A673 (cell line): ENCODE measurements at regions not wholly inside any gene's neighbourhood (a gene's known extent, or its start where the extent isn't known, plus 50 kb on each side); places are given as distances from the start of the nearest gene placed in this dataset.
A peak's percentile ranks its signal among the peaks of the same experiment; 100 is the strongest.

Source experiments
- BruUV-seq: library from RNA; stranded (reverse); fragments of 400-500 nt; replicated peaks from 2 replicates; lab custom pipeline; 2021; lab: Mats Ljungman, UMichigan
- CTCF ChIA-PET: fragments of 300-600 bp; sonication (Branson Sonifier 250); formaldehyde crosslinking; loops from one replicate; lab custom pipeline; 2022; ENCODE audit warnings: antibody characterized with exemption; lab: Charles Lee
- POLR2A ChIA-PET: fragments of 300-600 bp; sonication (Branson Sonifier 250); formaldehyde crosslinking; loops from one replicate; lab custom pipeline; 2022; ENCODE audit warnings: antibody characterized with exemption; ENCODE audit not compliant: low non-redundant PET; lab: Charles Lee
- DNase-seq: peaks from one replicate; pipeline ENCODE4 v3.0.0-alpha.2; 2015; ENCODE audit warnings: low spot score
- H3K27ac ChIP-seq: fragments of 200-600 bp; sonication (generic); 2 replicates; pipeline ENCODE4 v1.5.1; 2016; ENCODE audit warnings: mixed run types, low read depth, mild to moderate bottlenecking, mixed read lengths, antibody characterized with exemption, low read length; ENCODE audit not compliant: poor library complexity, severe bottlenecking
- H3K27me3 ChIP-seq: fragments of 200-600 bp; sonication (generic); replicated peaks from 2 replicates; pipeline ENCODE4 v1.6.1; 2017; ENCODE audit warnings: mixed run types, low read depth, mild to moderate bottlenecking, mixed read lengths, antibody characterized with exemption, low read length; ENCODE audit not compliant: insufficient read depth, poor library complexity
- H3K36me3 ChIP-seq: fragments of 200-600 bp; sonication (generic); 2 replicates; pipeline ENCODE4 v1.6.1; 2016; ENCODE audit warnings: mixed run types, mild to moderate bottlenecking, mixed read lengths, antibody characterized with exemption, low read length; ENCODE audit not compliant: insufficient read depth, poor library complexity, severe bottlenecking
- H3K4me1 ChIP-seq: fragments of 200-600 bp; sonication (generic); 2 replicates; pipeline ENCODE4 v1.6.1; 2017; ENCODE audit warnings: mixed run types, mild to moderate bottlenecking, mixed read lengths, antibody characterized with exemption, low read length; ENCODE audit not compliant: insufficient read depth, poor library complexity, severe bottlenecking
- H3K4me3 ChIP-seq: fragments of 200-600 bp; sonication (generic); 2 replicates; pipeline ENCODE4 v1.5.1; 2016; ENCODE audit warnings: low read depth, mixed run types, mild to moderate bottlenecking, mixed read lengths, low read length; ENCODE audit not compliant: poor library complexity, severe bottlenecking
- H3K9me3 ChIP-seq: fragments of 200-600 bp; sonication (generic); 2 replicates; pipeline ENCODE4 v1.6.1; 2016; ENCODE audit warnings: mixed run types, low read depth, mild to moderate bottlenecking, mixed read lengths, antibody characterized with exemption, low read length; ENCODE audit not compliant: poor library complexity, severe bottlenecking
- EZH2 ChIP-seq: fragments of 200-600 bp; sonication (generic); IDR thresholded peaks from 2 replicates; pipeline ENCODE4 v1.6.1; 2017; ENCODE audit warnings: borderline replicate concordance, low read depth, mild to moderate bottlenecking, mixed read lengths, antibody characterized with exemption, low read length; ENCODE audit not compliant: poor library complexity, severe bottlenecking
- intact Hi-C: fragments of 100-400 bp; cut with micrococcal nuclease; formaldehyde crosslinking; loops from one replicate; pipeline ENCODE4 v1.10.0; 2022; ENCODE audit not compliant: unreplicated experiment
- TF ChIP-seq, protein P1 (sequence below): fragments of 300-800, 200-600 bp; sonication (generic); conservative IDR thresholded peaks from 2 replicates; pipeline ENCODE4 v1.5.1; 2017; ENCODE audit warnings: low read depth, mild to moderate bottlenecking, antibody characterized with exemption, low read length, moderate library complexity, mixed read lengths

DNA sequence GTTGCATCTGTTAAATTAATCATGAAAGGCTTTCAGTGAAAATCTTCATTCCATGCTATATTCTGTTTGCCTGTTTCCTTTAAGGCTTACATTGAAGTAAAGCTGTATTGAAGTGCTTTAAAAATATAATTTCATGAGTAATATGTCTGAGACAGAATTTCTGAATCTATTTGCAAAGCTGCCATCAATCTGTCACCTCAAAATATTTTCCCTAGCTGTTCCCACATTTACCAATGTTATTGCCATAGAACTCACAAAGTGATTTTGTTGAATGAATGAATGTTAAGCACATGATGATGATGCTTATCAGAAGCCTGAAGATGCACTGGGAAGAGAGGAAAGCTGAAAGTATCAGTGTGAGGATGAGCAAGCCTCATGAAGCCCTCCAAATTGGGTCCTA lies 115.8 kb downstream of the NHLRC3 start:
- intact Hi-C loops = no loop called here

DNA sequence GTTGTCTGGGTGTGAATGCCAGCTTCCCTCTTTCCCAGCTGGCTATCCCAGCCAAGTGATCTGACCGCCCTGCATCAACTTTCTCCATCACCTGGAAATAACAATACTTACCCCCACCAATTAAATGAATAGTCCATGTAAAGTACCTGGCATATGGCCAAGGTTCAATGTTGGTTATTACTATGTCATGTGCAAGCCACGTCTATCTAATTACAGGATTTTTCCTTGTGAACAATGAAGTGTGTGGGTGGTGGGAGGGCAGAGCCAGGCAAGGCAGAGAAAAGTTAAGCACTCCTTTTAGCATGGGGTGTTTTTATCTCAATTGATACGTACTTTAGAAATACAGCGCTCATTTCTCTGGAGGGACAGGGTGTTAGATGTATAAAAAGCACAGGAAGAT lies 121.1 kb downstream of the NHLRC3 start:
- Histone ChIP-seq H3K4me1 (peaks cover 15% of the 10 kb centered on the region), H3K9me3 (no peaks in the 10 kb centered on the region), H3K27ac (no peak overlapping the region), H3K27me3 (no peaks in the 10 kb centered on the region), H3K4me3 (no peak overlapping the region), H3K36me3 (no peaks in the 10 kb centered on the region)
- intact Hi-C loops = no loop called here
- DNase-seq = peak; percentile 71
- POLR2A ChIA-PET = no interaction called here
- CTCF ChIA-PET = no interaction called here
- TF ChIP-seq, protein P1, sequence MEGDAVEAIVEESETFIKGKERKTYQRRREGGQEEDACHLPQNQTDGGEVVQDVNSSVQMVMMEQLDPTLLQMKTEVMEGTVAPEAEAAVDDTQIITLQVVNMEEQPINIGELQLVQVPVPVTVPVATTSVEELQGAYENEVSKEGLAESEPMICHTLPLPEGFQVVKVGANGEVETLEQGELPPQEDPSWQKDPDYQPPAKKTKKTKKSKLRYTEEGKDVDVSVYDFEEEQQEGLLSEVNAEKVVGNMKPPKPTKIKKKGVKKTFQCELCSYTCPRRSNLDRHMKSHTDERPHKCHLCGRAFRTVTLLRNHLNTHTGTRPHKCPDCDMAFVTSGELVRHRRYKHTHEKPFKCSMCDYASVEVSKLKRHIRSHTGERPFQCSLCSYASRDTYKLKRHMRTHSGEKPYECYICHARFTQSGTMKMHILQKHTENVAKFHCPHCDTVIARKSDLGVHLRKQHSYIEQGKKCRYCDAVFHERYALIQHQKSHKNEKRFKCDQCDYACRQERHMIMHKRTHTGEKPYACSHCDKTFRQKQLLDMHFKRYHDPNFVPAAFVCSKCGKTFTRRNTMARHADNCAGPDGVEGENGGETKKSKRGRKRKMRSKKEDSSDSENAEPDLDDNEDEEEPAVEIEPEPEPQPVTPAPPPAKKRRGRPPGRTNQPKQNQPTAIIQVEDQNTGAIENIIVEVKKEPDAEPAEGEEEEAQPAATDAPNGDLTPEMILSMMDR = no peak
- TF ChIP-seq EZH2 = no peak
- BruUV-seq = no TSS peak

More for the DNA sequence above, 115.8 kb downstream of the NHLRC3 start:
- no peak for DNase-seq
- ChIA-PET POLR2A (interaction anchor here (0.6 kb wide), 1 partner anchor 1518 kb away, joined by 3 read pairs; no protein-coding TSS in a partner anchor), CTCF (no interaction called here)
- Histone ChIP-seq H3K27ac (no peak overlapping the region), H3K4me3 (no peak overlapping the region), H3K27me3 (no peaks in the 10 kb centered on the region), H3K4me1 (peaks cover 6% of the 10 kb centered on the region), H3K36me3 (no peaks in the 10 kb centered on the region), H3K9me3 (no peaks in the 10 kb centered on the region)
- BruUV-seq = no TSS peak
- TF ChIP-seq, protein P1 = no peak
- TF ChIP-seq EZH2 = no peak

DNA sequence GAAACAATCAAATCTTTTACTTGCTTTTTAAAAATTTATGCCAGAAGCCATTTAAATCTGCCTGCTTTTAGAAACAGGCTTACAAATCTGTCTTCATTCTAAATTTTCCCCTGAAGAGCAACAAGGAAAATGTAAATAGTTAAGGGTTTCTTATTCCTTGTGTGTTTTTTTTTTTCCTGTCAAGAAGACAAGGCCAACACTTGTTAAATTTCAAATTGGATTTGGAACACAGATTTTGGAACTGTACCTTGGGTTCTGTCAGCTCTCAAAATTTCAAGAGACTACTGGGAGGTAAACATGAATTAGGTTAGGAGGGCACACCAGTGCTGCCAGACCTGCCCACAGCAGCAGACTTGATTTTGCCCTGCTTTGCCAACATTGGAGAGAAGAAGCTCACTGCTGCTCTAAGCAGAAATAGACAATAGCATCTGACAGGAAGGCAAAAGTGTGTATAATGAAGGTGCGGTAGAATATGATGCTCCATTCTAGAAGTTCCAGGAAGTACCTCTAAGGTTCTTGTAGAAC lies 121.7 kb downstream of the NHLRC3 start:
- no peak for DNase-seq
- no TSS peak for BruUV-seq

More for the DNA sequence above, 121.7 kb downstream of the NHLRC3 start:
- Histone ChIP-seq H3K4me3 (no peak overlapping the region), H3K27me3 (no peaks in the 10 kb centered on the region), H3K9me3 (no peaks in the 10 kb centered on the region), H3K36me3 (no peaks in the 10 kb centered on the region), H3K4me1 (peaks cover 15% of the 10 kb centered on the region), H3K27ac (no peak overlapping the region)
- intact Hi-C loops = no loop called here
- no peak for TF ChIP-seq EZH2
- TF ChIP-seq, protein P1 = no peak
- CTCF ChIA-PET = interaction anchor here (0.7 kb wide), 1 partner anchor 1618 kb away, joined by 5 read pairs; no protein-coding TSS in a partner anchor
- POLR2A ChIA-PET = no interaction called here
